Heart left ventricle (tissue), 16 donors: ENCODE measurements at regions not wholly inside any gene's neighbourhood (a gene's known extent, or its start where the extent isn't known, plus 50 kb on each side); places are given as distances from the start of the nearest gene placed in this dataset.

ENCODE experiments used
- ATAC-seq, 4 donors: fragments of 200-7000 bp; cut with Tn5 transposase; one replicate each; pipeline ENCODE4 v1.9.1; 2020 to 2022; ENCODE audit warnings: moderate library complexity in 4 of 4, mild to moderate bottlenecking in 3 of 4, moderate number of reproducible peaks in 1 of 4
- DNase-seq, 5 donors: peaks; one replicate each; pipeline ENCODE4 v3.0.0-alpha.2; 2020
- H3K27ac ChIP-seq, 12 donors: fragments of 200-600 bp; sonication (generic) in 4 of 12; one replicate each; pipeline versions ENCODE4 v1.5.0 to v1.8.0; 2016 to 2022; ENCODE audit warnings: mild to moderate bottlenecking in 2 of 12
- H3K27me3 ChIP-seq, 9 donors: fragments of 200-600 bp; sonication (generic) in 2 of 9; one replicate each; pipeline versions ENCODE4 v1.5.1 to v1.8.0; 2016 to 2022; ENCODE audit warnings: mild to moderate bottlenecking in 3 of 9
- H3K36me3 ChIP-seq, 9 donors: fragments of 200-600 bp; sonication (generic) in 2 of 9; one replicate each; pipeline versions ENCODE4 v1.5.0 to v1.8.0; 2018 to 2022; ENCODE audit warnings: mild to moderate bottlenecking in 2 of 9
- H3K4me1 ChIP-seq, 12 donors: fragments of 200-600 bp; sonication (generic) in 4 of 12; one replicate each; pipeline versions ENCODE4 v1.5.0 to v1.8.0; 2016 to 2022; ENCODE audit warnings: mild to moderate bottlenecking in 3 of 12
- H3K4me3 ChIP-seq, 12 donors: fragments of 200-600 bp; sonication (generic) in 4 of 12; one replicate each; pipeline versions ENCODE4 v1.5.0 to v1.8.0; 2017 to 2022; ENCODE audit warnings: mild to moderate bottlenecking in 9 of 12, moderate library complexity in 4 of 12
- H3K9me3 ChIP-seq, 12 donors: fragments of 200-600 bp; sonication (generic) in 4 of 12; one replicate each; pipeline versions ENCODE4 v1.5.0 to v1.8.0; 2016 to 2022; ENCODE audit warnings: mild to moderate bottlenecking in 1 of 12
- CTCF ChIP-seq, 12 donors: fragments of 200-600 bp; sonication (generic) in 4 of 12; IDR thresholded peaks; one replicate each; pipeline versions ENCODE4 v1.5.0 to v1.8.0; 2018 to 2022; ENCODE audit warnings: antibody characterized with exemption in 12 of 12, mild to moderate bottlenecking in 5 of 12
- POLR2A ChIP-seq, 2 donors: fragments of 450-650 bp; IDR thresholded peaks; one replicate each; pipeline ENCODE4 v1.6.1; 2017; ENCODE audit warnings: antibody characterized with exemption in 2 of 2, mild to moderate bottlenecking in 2 of 2, moderate library complexity in 2 of 2
- WGBS, 4 donors: extraction: QIAGEN DNeasy Blood & Tissue Kit in 2 of 4; methylation state at CpG; one replicate each; pipeline versions ENCODE4 v1.1.5 to v1.1.7; 2013 to 2018; 5-methylcytosine and 5-hydroxymethylcytosine counted together
- intact Hi-C, 10 donors: fragments of 100-400 bp; cut with DNase I; formaldehyde crosslinking; loops; one replicate each; pipeline versions ENCODE4 v1.11.1 to v1.14.2; 2022
- donor health status: ischemic (EF 13 %, LVEDD 7.1; RV severe dilation, severe dysfunction).
- donor health status: healthy with polysubstance abuse.
- donor health status: DM: no; HTN: yes; CAD: no.
- donor health status: DM: no; HTN: no; CAD: no.
- donor health status: ischemic (EF 25% LVEDD 6.9; RV normal size, moderate dysfunction).
- donor health status: ischemic (EF 25% LVEDD 5.7; RV mildly dilated, moderate dysfunction).
- donor health status: healthy.
- donor health status: DM: yes; HTN: yes; CAD: no.
- donor health status: ischemic (EF 35%, LVEDD 5.7; RV mildly dilated, moderate dysfunction).
- donor health status: nonischemic (EF 11% LVEDD 7.7; RV severe dilation, severe dysfunction).
- donor health status: DM: yes; HTN: yes; CAD: no.
- donor health status: PGD.
- donor health status: ischemic (EF 29% LVEDD 5.4; RV normal size, mild dysfunction).
- donor health status: nonischemic (EF 23%, LVEDD 6.1; RV moderate dilation, normal function).

- intact Hi-C loops, result no loop called here
- Histone ChIP-seq H3K4me3 (no peak overlapping the region), H3K36me3 (no peaks in the 10 kb centered on the region), H3K27me3 (peaks cover 0 to 25% (median 0%) of the 10 kb centered on the region in 9 donors), H3K9me3 (peaks cover 0 to 3% (median 0%) of the 10 kb centered on the region in 12 donors), H3K27ac (no peak overlapping the region), H3K4me1 (peaks cover 0 to 9% (median 0%) of the 10 kb centered on the region in 12 donors)
- DNase-seq (no peak), ATAC-seq (no peak)
- TF ChIP-seq POLR2A (IDR thresholded peaks at IDR 0.05), result no peak
- no peak for TF ChIP-seq CTCF (IDR thresholded peaks at IDR 0.05)
- 80 to 83% (median 82%) methylated on average over 13 of the region's 13 CpGs for WGBS, 4 donors
These were observed 62.1 kb downstream of the ERICH4 start for GRCh38 chr19:41505105-41505504.

- 72 to 79% (median 76%) methylated on average over 12 of the region's 12 CpGs for WGBS, 4 donors
- no peaks in the 10 kb centered on the region for H3K36me3 ChIP-seq
- no peaks in the 10 kb centered on the region for H3K9me3 ChIP-seq
- no peak for TF ChIP-seq CTCF (IDR thresholded peaks at IDR 0.05)
- no peak for TF ChIP-seq POLR2A (IDR thresholded peaks at IDR 0.05)
- intact Hi-C loops, result no loop called here
- H3K4me3 ChIP-seq, result no peak overlapping the region
- ATAC-seq (no peak), DNase-seq (no peak)
- H3K4me1 ChIP-seq, result no peaks in the 10 kb centered on the region
- H3K27me3 ChIP-seq, result peaks cover 0 to 38% (median 11%) of the 10 kb centered on the region in 9 donors
- no peak overlapping the region for H3K27ac ChIP-seq
These were observed 65.5 kb upstream of the CEACAM21 start for GRCh38 chr19:41510484-41510883.

- no peak overlapping the region for H3K4me3 ChIP-seq
- peaks cover 0 to 5% (median 0%) of the 10 kb centered on the region in 12 donors for H3K4me1 ChIP-seq
- WGBS, 4 donors, result 73 to 77% (median 74%) methylated on average over 8 of the region's 8 CpGs
- TF ChIP-seq CTCF (IDR thresholded peaks at IDR 0.05) (no peak), POLR2A (IDR thresholded peaks at IDR 0.05) (no peak)
- peaks cover 0 to 42% (median 11%) of the 10 kb centered on the region in 9 donors for H3K27me3 ChIP-seq
- no peaks in the 10 kb centered on the region for H3K36me3 ChIP-seq
- ATAC-seq (no peak), DNase-seq (no peak)
- H3K27ac ChIP-seq, result no peak overlapping the region
- H3K9me3 ChIP-seq, result no peaks in the 10 kb centered on the region
- intact Hi-C loops, result no loop called here
These were observed 64.3 kb upstream of the CEACAM21 start for GRCh38 chr19:41511628-41512027.

GRCh38 chr19:41515015-41515652 lies 60.8 kb upstream of the CEACAM21 start:
- no peak overlapping the region for H3K4me3 ChIP-seq
- DNase-seq, result no peak
- no peaks in the 10 kb centered on the region for H3K36me3 ChIP-seq
- H3K9me3 ChIP-seq, result no peaks in the 10 kb centered on the region
- H3K4me1 ChIP-seq, result peaks cover 0 to 11% (median 0%) of the 10 kb centered on the region in 12 donors
- H3K27ac ChIP-seq, result no peak overlapping the region
- peaks cover 0 to 64% (median 15%) of the 10 kb centered on the region in 9 donors for H3K27me3 ChIP-seq
- TF ChIP-seq CTCF (IDR thresholded peaks at IDR 0.05) (no peak), POLR2A (IDR thresholded peaks at IDR 0.05) (no peak)
- WGBS, 4 donors, result 67 to 77% (median 73%) methylated on average over 15 to 25 of the region's 25 CpGs
- ATAC-seq, result no peak
- intact Hi-C loops, result no loop called here
